ENCODE measurements at regions not wholly inside any gene's neighbourhood (a gene's known extent, or its start where the extent isn't known, plus 50 kb on each side); places are given as distances from the start of the nearest gene placed in this dataset.

DNA sequence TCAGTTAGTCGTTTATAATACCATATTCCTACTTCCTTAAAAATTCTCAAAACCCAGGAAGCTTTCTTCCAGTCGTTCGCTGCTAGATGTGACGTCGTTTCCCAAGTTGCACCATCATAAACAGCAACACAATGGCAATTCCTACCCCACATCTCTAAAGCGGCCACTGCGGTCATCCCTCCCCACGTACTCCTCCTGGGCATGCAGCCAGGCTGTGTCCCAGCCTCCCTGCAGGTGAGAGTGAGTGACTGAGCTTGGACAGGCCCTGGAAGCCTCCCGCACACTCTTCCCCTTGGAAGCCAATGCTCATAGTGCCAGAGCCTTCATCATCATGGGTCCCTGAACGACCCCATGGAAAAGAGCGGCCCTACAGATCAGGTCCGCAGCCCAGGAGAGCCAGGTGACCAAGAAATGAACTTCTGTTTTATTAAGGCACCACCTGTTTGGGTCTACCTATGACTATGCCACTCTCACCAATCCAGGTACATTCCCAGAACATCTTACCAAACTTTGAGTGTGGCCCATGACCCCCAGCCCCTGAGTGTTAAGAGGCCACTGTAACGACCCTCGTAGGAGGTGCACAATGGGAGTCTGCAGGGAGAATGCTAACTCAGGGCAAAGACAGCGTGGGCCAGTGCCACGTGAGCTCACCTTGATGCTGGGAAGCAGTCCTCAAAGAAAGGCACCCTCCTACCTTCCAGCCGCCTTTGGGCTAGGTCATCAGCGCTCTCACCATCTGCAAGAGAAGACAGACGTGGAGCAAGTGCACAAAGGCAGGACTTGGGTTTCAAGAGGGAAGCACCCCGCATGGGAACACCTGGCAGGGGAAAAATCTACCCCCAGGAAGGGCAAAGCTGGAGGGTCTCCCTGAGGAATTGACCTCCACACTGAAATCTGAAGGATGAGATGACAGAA, 74.7 kb upstream of the RAB6C start:
- TF ChIP-seq CTCF (IDR thresholded peaks at IDR 0.05), result no peak
- H3K27me3 ChIP-seq, result no peaks in the 10 kb centered on the region
- no peak for ATAC-seq
- no peaks in the 10 kb centered on the region for H3K36me3 ChIP-seq
- DNase-seq, result peak in 1 of 6 donors; percentile 37
- H3K4me3 ChIP-seq, result no peak overlapping the region
- no peaks in the 10 kb centered on the region for H3K9me3 ChIP-seq
- H3K27ac ChIP-seq, result no peak overlapping the region
- no peaks in the 10 kb centered on the region for H3K4me1 ChIP-seq
- WGBS, 2 donors, result 67 to 71% methylated on average over 20 of the region's 20 CpGs
- intact Hi-C loops (cut with DNase I), result no loop called here
- no peak for FAIRE-seq

GRCh38 chr2:129905664-129906081, 73.8 kb upstream of the RAB6C start:
- TF ChIP-seq CTCF (IDR thresholded peaks at IDR 0.05), result no peak
- H3K27ac ChIP-seq, result no peak overlapping the region
- no peak for ATAC-seq
- no peak for FAIRE-seq
- 89 to 93% methylated on average over 2 of the region's 2 CpGs for WGBS, 2 donors
- no peaks in the 10 kb centered on the region for H3K27me3 ChIP-seq
- H3K36me3 ChIP-seq, result no peaks in the 10 kb centered on the region
- DNase-seq, result no peak
- intact Hi-C loops (cut with DNase I), result no loop called here
- H3K4me3 ChIP-seq, result no peak overlapping the region
- no peaks in the 10 kb centered on the region for H3K4me1 ChIP-seq
- H3K9me3 ChIP-seq, result no peaks in the 10 kb centered on the region

- 77 to 80% methylated on average over 13 of the region's 13 CpGs for WGBS, 2 donors
Observed at GRCh38 chr2:129906139-129906860, 73.2 kb upstream of the RAB6C start.

GRCh38 chr2:129906861-129907235, 72.6 kb upstream of the RAB6C start:
- no peak for TF ChIP-seq CTCF (IDR thresholded peaks at IDR 0.05)
- FAIRE-seq, result no peak
- Histone ChIP-seq H3K4me1 (no peaks in the 10 kb centered on the region), H3K27me3 (no peaks in the 10 kb centered on the region), H3K36me3 (no peaks in the 10 kb centered on the region), H3K4me3 (no peak overlapping the region), H3K27ac (no peak overlapping the region), H3K9me3 (no peaks in the 10 kb centered on the region)
- peak in 1 of 6 donors; percentile 45 for DNase-seq
- ATAC-seq, result no peak
- intact Hi-C loops (cut with DNase I), result no loop called here
- 60 to 70% methylated on average over 11 of the region's 11 CpGs for whole genome bisulfite sequencing, 2 donors

More at GRCh38 chr2:129906139-129906860, 73.2 kb upstream of the RAB6C start:
- H3K9me3 ChIP-seq, result no peaks in the 10 kb centered on the region
- peak in 1 of 6 donors; percentile 43 for DNase-seq
- TF ChIP-seq CTCF (IDR thresholded peaks at IDR 0.05), result no peak
- ATAC-seq, result no peak
- no peaks in the 10 kb centered on the region for H3K27me3 ChIP-seq
- H3K4me3 ChIP-seq, result no peak overlapping the region
- intact Hi-C loops (cut with DNase I), result no loop called here
- H3K36me3 ChIP-seq, result no peaks in the 10 kb centered on the region
- FAIRE-seq, result no peak
- H3K4me1 ChIP-seq, result no peaks in the 10 kb centered on the region
- no peak overlapping the region for H3K27ac ChIP-seq

Measured in pancreas (tissue), 10 donors.